ENCODE measurements at regions not wholly inside any gene's neighbourhood (a gene's known extent, or its start where the extent isn't known, plus 50 kb on each side); places are given as distances from the start of the nearest gene placed in this dataset.
"Not testable (repeated sequence)": the region's sequence is repeated elsewhere in the genome, so short reads cannot be mapped to it uniquely, and the experiment has no call there.

- FAIRE-seq = not testable (repeated sequence)
These were observed 106.0 kb downstream of the SPATA18 start for GRCh38 chr4:52157071-52157470.

GRCh38 chr4:52157641-52158316, 106.7 kb downstream of the SPATA18 start:
- no peak for FAIRE-seq

GRCh38 chr4:52160859-52161258, 109.8 kb downstream of the SPATA18 start:
- FAIRE-seq = no peak

GRCh38 chr4:52164116-52164515, 113.0 kb downstream of the SPATA18 start:
- FAIRE-seq = no peak

GRCh38 chr4:52172166-52172565, 121.1 kb downstream of the SPATA18 start:
- FAIRE-seq = no peak

- FAIRE-seq = no peak
These were observed 122.5 kb downstream of the SPATA18 start for GRCh38 chr4:52173470-52174045.

GRCh38 chr4:52187603-52188002, 136.5 kb downstream of the SPATA18 start:
- no peak for FAIRE-seq

- FAIRE-seq = no peak
These were observed 140.9 kb downstream of the SPATA18 start for GRCh38 chr4:52192001-52192400.

- FAIRE-seq = no peak
These were observed 141.6 kb downstream of the SPATA18 start for GRCh38 chr4:52192721-52193135.

- no peak for FAIRE-seq
These were observed 144.8 kb downstream of the SPATA18 start for GRCh38 chr4:52195869-52196268.

GRCh38 chr4:52196606-52197130, 145.6 kb downstream of the SPATA18 start:
- FAIRE-seq = no peak

GRCh38 chr4:52197306-52197705, 146.2 kb downstream of the SPATA18 start:
- FAIRE-seq = no peak

- no peak for FAIRE-seq
These were observed 147.2 kb downstream of the SPATA18 start for GRCh38 chr4:52198294-52198693.

GRCh38 chr4:52199574-52200338, 148.7 kb downstream of the SPATA18 start:
- no peak for FAIRE-seq

GRCh38 chr4:52200339-52200725, 149.2 kb downstream of the SPATA18 start:
- no peak for FAIRE-seq

- FAIRE-seq = no peak
These were observed 150.6 kb downstream of the SPATA18 start for GRCh38 chr4:52201715-52202114.

- no peak for FAIRE-seq
These were observed 151.2 kb downstream of the SPATA18 start for GRCh38 chr4:52202251-52202779.

- no peak for FAIRE-seq
These were observed 151.8 kb downstream of the SPATA18 start for GRCh38 chr4:52202931-52203330.

- no peak for FAIRE-seq
These were observed 152.2 kb downstream of the SPATA18 start for GRCh38 chr4:52203351-52203750.

- FAIRE-seq = no peak
These were observed 153.8 kb downstream of the SPATA18 start for GRCh38 chr4:52204921-52205320.

GRCh38 chr4:52207146-52207545, 156.0 kb downstream of the SPATA18 start:
- FAIRE-seq = not testable (repeated sequence)

- no peak for FAIRE-seq
These were observed 161.6 kb downstream of the SPATA18 start for GRCh38 chr4:52212702-52213101.

GRCh38 chr4:52231526-52231925, 180.4 kb downstream of the SPATA18 start:
- no peak for FAIRE-seq
